HG03025 (cell line): ENCODE measurements at regions not wholly inside any gene's neighbourhood (a gene's known extent, or its start where the extent isn't known, plus 50 kb on each side); places are given as distances from the start of the nearest gene placed in this dataset.
"Not testable (repeated sequence)": the region's sequence is repeated elsewhere in the genome, so short reads cannot be mapped to it uniquely, and the experiment has no call there.

Experiments used
- ATAC-seq: cut with Tn5 transposase; IDR thresholded peaks from one replicate; pipeline ENCODE4 v1.9.1; 2021; ENCODE audit warnings: mild to moderate bottlenecking, moderate library complexity; ENCODE audit not compliant: unreplicated experiment, low FRiP score

DNA sequence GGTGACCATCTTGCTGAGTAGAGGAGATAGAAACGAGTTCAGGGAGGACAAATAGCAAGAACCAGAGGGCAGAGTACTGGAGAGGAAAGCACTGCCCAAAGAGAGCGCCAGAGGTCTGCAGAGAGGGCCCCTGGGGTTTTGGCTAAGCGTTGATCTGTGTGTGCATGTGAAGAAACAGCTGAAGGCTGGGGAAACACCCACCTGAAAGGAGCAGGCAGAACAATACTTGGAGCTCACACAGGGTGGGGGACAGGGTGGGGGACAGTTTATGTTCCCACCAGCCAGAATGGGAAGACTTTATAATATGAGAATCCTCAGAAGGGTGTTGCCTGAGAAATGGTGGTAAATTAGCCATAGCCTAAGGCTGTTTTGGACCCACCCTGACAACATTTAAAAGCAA lies 200.4 kb downstream of the NPIPB11 start:
- ATAC-seq: not testable (repeated sequence)

DNA sequence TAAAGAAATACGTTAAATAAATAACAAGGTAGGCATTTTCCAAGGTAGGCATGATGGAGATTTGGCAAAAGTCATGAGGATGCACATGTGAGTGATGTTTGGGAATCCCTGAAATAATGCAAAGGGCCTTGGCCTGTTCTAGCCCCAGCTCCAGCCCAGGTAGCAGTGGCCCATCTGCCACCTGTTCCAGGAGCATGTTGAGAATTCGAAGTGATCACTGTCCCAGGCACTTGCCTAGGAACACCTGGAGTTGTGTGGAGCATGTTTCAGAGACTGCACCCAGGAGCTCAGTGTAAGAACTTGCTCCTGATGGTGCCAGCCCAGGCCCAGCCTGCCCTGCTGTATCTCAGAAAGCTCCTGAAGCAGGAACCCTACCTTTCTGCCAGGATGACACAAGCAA lies 201.4 kb downstream of the NPIPB11 start:
- not testable (repeated sequence) for ATAC-seq

DNA sequence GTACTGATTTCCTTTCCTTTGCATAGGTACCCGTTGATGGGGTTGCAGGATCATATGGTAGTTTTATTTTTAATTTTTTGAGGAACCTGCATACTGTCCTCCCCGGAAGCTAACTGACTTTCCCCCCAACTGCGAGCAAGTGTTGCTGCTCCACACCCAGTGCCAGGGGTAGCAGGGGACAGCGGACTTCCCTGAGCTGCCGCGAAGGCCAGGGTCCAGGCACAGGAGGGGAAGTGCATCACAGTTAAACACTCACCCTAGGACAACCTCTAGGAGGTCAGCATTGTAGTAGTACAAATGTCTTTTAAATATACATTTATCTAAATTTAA lies 201.7 kb downstream of the NPIPB11 start:
- ATAC-seq: no peak

DNA sequence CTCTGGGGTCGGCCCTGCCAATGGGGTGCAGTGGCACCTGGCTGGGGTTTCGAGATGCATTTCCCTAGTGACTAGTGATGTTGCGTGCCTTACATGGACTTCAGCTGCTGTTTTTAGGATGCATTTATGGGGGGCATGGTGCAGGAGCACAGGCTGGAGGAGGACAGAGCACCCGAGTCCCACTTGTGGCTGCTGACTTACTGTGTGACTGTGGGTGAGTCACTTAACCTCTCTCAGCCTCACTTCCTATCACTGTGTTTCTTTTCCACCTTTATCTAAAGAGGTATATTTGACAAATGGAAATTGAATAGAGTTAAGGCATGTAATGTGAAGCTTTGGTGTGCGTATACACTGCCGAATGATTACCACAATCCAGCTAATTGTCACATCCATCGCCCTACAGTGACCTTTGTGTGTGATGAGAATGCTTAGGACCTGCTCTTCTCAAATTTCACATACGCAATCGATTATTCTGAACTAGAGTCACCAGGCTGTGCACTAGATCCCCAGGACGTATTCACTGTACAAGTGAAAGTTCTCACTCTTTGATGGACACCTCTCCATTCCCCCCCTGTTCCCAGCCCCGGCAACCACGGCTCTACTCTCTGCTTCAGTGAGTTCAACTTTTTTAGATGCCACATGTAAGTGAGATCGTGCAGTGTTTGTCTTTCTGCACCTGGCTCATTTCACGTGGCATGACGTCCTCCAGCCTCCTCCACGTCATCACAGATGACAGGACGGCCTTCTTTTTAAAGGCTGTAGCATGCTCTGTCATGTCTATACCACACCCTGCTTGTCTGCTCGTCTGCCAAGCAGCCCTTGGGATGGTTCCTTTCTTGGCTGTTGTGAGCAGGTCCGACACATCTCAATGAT lies 202.3 kb downstream of the NPIPB11 start:
- not testable (repeated sequence) for ATAC-seq

DNA sequence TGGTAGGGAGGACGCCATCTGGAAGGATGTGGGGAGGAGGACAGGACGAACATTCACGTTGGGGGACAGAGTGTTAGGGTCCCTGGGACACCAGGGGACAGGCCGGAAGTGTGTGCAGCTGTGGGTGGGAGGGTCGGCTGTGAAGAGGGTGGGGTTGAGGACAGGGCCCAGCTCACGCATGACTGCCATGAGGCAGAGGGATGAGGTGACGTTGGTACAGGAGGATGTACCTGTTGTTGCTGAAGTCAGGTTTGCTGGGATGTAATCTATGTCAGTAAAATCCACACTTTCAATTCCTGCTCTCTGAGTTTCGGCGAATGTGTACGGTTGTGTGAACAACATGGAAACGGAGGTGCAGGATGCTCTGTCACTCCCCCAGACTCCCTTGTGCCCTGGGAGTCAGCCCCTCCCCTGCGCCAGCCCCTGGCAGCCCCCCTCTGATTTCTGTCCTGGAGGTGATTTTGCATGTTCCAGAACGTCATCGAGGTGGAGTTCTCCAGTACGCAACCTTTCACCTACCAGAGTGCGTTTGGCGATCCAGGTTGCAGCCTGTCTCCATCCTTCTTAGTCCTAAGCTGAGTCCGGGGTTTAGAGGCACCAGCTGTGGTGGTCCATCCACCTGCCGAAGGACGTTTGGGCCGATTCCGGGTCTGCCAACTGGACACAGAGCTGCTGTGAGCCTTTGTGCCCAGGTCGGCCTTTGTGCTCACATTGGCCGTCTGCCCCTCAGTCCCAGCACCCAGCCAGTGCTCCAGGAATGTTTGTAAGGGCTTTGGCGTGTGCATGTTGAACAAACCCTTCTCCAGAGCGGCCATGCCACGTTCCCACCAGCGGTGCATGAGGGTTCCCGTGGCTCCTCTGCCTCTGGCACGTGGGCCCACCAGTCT lies 203.2 kb downstream of the NPIPB11 start:
- ATAC-seq: not testable (repeated sequence)

DNA sequence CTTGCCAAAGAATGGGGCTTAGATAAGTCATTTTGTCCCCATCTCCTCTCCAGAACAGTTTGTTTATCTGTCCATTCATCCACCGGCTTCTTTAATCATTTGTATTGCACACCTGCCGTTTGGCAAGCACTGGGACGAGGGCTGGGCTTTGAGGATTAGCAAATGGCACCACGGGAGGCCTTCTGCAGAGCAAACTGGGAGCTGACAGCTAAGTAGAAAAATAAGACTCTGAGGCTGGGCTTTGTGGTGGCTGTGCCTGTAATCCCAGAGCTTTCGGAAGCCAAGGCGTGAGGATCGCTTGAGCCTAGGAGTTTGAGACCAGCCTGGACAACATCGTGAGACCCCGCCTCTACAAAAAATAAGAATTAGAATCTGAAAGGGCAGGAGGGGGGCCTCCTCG lies 203.9 kb downstream of the NPIPB11 start:
- not testable (repeated sequence) for ATAC-seq

DNA sequence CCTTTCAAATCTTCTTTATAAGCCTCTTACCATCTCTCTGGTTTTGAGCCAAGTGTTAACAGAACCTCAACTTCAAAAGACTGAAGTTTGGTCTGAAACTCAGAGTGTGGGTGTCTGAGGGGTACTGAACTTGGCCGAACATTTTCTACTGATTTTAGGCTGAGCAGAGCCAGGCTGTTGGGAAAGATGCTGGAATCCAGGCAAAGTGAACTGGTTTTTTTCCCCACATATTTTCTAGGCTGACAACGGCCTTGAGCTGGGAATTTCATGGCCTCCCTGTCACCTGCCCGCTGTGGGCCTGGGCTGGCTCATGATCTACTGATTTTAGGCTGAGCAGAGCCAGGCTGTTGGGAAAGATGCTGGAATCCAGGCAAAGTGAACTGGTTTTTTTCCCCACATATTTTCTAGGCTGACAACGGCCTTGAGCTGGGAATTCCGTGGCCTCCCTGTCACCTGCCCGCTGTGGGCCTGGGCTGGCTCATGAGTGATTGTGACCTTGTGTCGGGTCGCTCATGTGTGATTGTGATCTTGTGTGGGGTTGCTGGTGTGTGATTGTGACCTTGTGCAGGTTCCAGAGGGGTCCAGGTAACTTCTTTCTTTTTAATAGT lies 204.4 kb downstream of the NPIPB11 start:
- ATAC-seq: not testable (repeated sequence)

DNA sequence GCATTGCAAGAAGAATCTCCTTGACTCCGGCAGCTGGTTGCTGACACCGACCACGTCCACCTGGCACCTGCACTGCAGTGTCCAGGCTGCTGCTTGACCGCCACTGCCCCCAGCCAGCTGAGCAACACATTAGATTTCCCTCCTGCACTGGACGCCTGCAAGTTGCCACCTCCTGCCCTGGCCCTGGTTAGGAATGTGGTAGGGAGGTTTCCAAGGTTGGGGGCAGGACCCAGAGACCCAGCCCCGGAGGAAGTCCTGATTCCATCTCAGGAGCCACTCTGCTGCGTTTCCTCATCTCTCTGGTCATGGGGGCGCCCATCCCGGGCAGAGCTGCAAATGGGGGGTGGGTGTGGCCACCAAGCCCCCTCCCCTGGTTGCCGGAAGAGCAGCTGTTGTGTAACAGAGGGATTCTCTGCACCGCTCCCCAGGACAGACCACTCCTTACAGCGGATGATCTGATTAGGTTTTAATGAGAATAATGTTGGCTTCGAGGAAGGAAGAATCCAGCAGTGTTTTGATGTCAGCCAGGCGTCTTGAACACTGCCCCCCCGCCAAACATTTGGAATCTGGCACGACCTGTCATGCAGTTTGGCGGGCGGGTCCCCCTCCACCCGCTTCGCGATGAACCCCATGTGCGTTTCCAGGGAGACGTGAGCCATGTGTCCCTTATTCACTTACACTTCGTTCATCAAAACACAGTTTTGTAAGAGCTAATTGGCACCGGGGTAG lies 205.1 kb downstream of the NPIPB11 start:
- ATAC-seq: not testable (repeated sequence)

DNA sequence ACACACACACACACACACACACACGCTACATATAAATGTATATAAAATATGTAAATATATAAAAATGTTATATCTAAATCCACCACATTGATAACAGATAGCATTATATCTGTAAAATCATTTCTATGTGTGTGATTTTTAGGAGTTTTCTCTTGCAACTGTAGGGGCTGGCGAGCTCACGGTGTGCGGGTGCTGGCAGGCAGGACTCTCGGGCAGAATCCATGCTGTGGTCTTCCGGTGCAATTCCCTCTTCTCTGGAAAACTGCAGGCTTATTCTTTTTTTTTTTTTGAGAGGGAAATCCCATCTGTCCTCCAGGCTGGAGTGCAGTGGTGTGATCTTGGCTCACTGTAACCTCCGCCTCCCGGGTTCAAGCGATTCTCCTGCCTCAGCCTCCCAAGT lies 205.8 kb downstream of the NPIPB11 start:
- not testable (repeated sequence) for ATAC-seq

DNA sequence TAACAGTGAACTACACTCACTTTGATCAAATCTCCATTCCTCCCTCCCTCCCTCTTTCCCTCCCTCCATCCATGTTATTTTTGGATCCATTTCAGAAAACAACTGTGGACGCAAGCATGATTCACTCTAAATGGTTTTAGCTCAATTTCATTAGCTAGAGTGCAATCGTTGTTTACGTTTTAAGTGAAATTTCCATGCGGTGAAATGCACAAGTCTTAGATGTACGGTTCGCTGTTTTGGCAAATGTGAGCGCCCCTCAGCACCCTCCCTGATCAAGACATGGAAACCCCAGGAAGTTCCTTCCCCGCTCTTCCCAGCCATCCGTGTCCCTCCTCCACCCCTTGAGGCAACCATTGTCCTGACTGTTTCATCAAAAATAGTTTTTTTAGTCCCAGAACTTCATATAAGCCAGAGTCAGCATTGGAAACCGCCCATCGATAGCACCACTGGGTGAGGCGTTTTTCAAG lies 206.3 kb downstream of the NPIPB11 start:
- not testable (repeated sequence) for ATAC-seq

DNA sequence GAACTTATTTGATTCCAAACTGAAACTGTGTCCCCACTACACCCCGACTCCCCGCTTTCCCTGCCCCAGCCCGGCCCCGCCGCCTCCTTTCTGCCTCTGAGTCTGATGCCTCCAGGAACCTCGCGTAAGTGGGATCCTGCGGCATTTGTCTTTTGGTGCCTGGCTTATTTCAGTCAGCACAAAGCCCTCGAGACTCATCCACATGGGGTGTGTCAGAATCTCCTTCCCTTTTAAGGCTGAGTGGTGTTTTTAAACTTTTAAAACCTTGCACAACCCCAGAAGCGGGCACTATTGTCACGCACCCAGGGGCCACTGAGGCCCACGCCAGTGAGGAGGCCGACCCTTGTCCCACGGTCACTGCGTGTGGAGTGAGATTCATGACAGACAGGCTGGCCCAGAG lies 206.9 kb downstream of the NPIPB11 start:
- ATAC-seq: not testable (repeated sequence)

DNA sequence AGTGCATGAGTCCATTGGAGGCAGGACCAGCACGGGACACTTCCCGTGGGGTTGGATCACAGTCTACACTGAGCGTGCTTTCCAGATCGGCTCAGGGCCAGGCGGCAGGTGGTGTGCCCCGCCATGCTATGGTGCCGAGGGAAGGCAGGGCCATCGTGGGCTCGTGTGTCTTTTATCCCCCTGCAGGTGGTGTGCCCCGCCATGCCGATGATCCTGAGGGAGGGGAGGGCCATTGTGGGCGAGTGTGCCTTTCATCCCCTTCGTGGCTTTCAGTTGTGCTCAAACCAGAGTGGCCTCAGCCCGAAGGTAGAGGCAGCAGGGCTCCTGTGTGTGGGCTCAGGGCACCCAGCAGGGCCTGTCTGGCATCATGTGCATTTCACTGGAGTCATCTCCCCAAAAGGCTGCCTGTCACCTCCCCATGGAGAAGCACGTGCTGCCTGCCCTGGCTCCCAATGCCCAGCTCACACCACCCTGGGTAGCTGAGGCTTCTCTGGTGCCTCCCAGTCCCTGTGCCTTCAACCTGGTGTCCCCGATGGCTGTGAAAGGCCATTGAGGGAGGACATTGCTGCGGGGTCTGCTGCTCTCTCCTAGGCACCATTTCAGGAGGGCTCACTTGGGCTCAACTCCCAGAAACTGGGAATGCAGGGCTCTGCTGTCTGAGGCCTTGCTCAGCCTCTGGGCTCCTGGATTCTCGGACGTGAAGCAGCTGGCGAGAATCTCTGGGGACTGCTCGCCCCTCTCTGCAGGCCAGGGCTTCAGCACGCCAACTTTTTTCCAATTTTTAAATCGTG lies 207.6 kb downstream of the NPIPB11 start:
- ATAC-seq: no peak

DNA sequence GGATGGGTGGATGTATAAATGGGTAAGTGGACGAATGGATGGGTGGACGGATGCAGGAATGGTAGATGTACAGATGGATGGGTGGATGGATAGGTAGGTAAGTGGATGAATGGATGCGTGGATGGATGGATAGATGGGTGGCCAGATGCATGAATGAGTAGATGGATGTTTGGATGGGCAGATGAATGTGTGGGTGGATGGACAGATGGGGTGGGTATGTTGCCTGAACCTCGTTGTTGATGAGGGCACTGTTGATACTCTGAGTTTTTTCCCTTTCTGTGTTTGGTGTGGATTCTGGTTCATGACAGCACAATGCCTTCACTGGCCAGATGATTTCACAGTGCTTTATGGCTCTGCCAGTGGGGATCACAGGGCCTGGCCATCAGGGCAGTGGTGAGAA lies 208.3 kb downstream of the NPIPB11 start:
- no peak for ATAC-seq

DNA sequence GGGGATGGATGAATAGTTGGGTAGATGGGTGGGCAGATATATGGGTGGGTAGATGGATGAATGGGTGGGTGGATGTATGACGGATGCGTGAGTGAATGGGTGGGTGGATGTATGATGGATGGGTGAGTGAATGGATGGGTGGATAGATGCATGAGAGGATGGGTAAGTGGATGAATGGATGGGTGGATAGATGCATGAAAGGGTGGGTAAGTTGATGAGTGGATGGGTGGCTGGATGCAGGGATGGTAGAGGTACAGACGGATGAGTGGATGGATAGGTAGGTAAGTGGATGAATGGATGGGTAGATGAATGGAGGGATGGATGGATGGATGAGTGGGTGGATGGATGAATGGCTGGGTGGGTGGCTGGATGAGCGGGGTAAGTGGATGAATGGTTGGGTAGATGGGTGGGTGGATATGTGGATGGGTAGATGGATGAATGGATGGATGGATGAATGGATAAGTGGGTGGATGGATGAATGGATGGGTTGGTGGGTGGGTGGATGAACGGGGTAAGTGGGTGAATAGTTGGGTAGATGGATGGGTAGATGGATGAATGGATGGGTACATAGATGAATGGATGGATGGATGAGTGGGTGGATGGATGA lies 208.9 kb downstream of the NPIPB11 start:
- ATAC-seq: not testable (repeated sequence)

DNA sequence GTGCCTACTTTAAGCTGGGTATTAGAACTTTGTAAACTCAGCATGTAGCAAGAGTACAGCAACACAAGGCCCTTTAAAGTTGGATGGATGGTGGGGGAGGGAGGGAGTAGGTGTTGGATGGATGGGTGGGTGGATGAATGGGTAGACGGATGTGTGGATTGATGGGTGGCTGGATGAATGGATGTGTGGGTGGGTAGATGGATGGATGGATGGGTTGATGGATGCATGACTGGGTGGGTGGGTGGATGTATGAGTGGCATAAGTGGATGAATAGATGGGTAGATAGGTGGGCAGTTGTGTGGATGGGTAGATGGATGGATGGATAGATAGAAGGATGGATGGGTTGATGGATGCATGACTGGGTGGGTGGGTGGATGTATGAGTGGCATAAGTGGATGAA lies 209.8 kb downstream of the NPIPB11 start:
- ATAC-seq: not testable (repeated sequence)

DNA sequence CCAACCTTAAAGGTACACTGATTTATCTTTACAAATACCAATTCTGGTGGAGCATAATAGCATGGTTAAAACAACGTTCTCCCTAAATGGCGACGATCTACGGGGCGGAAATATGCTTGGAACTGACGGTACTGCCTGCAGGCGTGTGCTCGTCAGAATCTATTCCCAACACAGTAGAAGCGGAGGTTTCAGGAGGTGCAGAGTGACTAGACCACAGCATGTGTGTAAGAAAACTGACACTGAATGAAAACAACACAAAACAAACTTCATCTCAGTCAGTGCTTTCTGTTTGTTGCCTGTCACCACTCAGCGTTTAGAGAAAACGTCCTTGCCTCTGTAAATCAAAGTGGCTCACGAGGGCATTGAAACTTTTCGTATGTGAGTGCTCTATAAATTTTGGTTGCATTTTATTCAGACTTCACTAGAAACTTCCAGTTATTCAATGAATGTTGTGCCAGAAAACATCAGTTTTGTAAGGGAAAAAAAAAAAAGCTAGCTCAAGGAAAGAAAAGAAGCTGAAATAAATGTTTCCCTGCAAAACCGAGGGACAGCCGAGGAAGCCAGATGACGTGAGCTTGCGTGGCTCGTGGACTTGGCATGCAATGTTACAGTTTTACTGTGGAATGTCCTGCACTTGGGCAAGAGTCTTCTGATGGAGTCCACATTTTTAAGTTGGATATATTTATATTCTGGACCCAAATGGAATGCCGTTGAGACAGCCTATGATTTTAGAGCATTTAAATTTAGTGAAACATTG lies 210.4 kb downstream of the LAT start:
- not testable (repeated sequence) for ATAC-seq

DNA sequence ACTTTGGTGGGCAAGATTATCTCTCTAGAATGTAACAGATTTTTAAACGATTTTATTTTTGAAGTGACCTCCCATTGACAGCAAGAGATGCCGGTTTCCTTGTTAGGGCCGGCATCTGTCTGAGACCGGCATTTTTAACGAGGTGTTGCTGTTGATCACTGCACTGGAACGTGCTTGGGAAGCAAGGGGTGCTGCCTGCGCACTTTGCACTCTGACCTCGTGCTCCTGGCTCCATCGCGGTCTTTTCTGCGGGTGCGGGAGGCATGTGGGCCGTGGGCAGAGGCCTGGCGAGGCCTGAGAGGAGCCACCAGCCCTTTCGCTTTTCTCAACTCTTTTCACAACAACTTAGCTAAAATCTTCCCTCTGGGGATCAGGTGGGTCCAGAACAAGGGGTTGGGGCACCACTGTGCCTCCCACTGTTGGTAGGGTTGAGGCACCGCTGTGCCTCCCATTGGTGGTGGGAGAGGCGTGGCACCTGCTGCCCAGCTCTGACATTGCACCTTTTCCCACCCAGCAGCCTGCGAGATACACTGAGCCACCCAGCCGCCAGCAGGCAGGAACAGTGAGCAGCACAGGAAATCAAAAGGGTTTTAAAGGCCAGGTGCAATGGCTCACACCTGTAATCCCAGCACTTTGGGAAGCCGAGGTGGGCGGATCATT lies 209.5 kb downstream of the LAT start:
- ATAC-seq: not testable (repeated sequence)

DNA sequence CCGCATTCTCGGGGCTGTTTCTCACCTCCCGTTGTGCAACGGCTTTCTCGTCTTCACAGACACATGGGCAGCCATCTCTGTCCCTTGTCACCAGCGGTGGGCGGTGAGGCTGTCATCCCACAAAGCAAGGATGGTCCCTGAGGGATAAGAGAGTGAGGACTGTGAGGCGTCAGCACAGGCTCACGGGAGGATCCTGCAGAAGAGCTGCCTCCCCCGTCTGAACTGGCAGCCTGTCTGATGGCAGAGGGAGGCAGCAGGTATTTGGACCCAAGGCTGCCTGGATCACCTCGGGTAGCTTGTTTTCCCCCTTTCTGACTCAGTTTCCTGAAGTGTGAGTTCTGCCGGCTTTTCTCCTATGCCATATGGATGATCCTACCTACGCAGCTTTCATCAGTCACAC lies 208.8 kb downstream of the LAT start:
- ATAC-seq: not testable (repeated sequence)
